B cell (primary cell): ENCODE measurements at regions not wholly inside any gene's neighbourhood (a gene's known extent, or its start where the extent isn't known, plus 50 kb on each side); places are given as distances from the start of the nearest gene placed in this dataset.

Experiments
- CTCF ChIP-seq: fragments of 200-600 bp; IDR thresholded peaks from one replicate; pipeline ENCODE4 v1.8.0; 2022; ENCODE audit warnings: antibody characterized with exemption, mild to moderate bottlenecking
- EZH2 ChIP-seq: IDR thresholded peaks from 2 replicates; pipeline ENCODE4 v1.6.1; 2012; ENCODE audit warnings: borderline replicate concordance, low read depth, mild to moderate bottlenecking, moderate library complexity, low read length; ENCODE audit not compliant: insufficient read depth, poor library complexity, severe bottlenecking

GRCh38 chr3:55174747-55175146, 246.9 kb upstream of the LRTM1 start:
- no peak for TF ChIP-seq CTCF
- no peak for TF ChIP-seq EZH2
